MCF 10A (cell line): ENCODE measurements at regions not wholly inside any gene's neighbourhood (a gene's known extent, or its start where the extent isn't known, plus 50 kb on each side); places are given as distances from the start of the nearest gene placed in this dataset.

Experiments
- BruUV-seq: library from RNA; stranded (reverse); fragments of 400-500 nt; replicated peaks from 2 replicates; lab custom pipeline; 2021; lab: Mats Ljungman, UMichigan
- CTCF ChIA-PET: fragments of 300-600 bp; sonication (Branson Sonifier 250); formaldehyde crosslinking; extraction: SDS; loops from one replicate; lab custom pipeline; 2021; ENCODE audit warnings: antibody characterized with exemption, inconsistent platforms; lab: Yijun Ruan, JAX
- POLR2A ChIA-PET: fragments of 300-600, 350-650 bp; sonication (Branson Sonifier 250); formaldehyde crosslinking; extraction: SDS; loops from one replicate; lab custom pipeline; 2020; ENCODE audit warnings: antibody characterized with exemption, inconsistent platforms; lab: Yijun Ruan, JAX
- DNase-seq: peaks from one replicate; pipeline ENCODE4 v3.0.0-alpha.2; 2018; ENCODE audit not compliant: unreplicated experiment
- H3K27ac Mint-ChIP-seq: one replicate; pipeline ENCODE4 v1.8.0; 2022; ENCODE audit warnings: mild to moderate bottlenecking, low read depth, mixed read lengths; ENCODE audit not compliant: unreplicated experiment
- H3K27me3 Mint-ChIP-seq: one replicate; pipeline ENCODE4 v1.8.0; 2022; ENCODE audit warnings: mixed read lengths; ENCODE audit not compliant: insufficient read depth, unreplicated experiment
- H3K36me3 Mint-ChIP-seq: one replicate; pipeline ENCODE4 v1.8.0; 2022; ENCODE audit warnings: mild to moderate bottlenecking, moderate library complexity, mixed read lengths; ENCODE audit not compliant: insufficient read depth, unreplicated experiment
- H3K4me1 Mint-ChIP-seq: one replicate; pipeline ENCODE4 v1.8.0; 2022; ENCODE audit warnings: mixed read lengths; ENCODE audit not compliant: insufficient read depth, unreplicated experiment
- H3K4me3 Mint-ChIP-seq: one replicate; pipeline ENCODE4 v1.8.0; 2022; ENCODE audit warnings: mild to moderate bottlenecking, moderate library complexity, mixed read lengths; ENCODE audit not compliant: unreplicated experiment
- H3K9me3 Mint-ChIP-seq: one replicate; pipeline ENCODE4 v1.8.0; 2022; ENCODE audit warnings: mixed read lengths; ENCODE audit not compliant: unreplicated experiment
- CTCF ChIP-seq: fragments of 200-600 bp; IDR thresholded peaks from one replicate; pipeline ENCODE4 v1.8.0; 2022; ENCODE audit warnings: antibody characterized with exemption, mild to moderate bottlenecking; ENCODE audit not compliant: unreplicated experiment
- intact Hi-C: fragments of 100-400 bp; cut with micrococcal nuclease; formaldehyde crosslinking; loops from 2 replicates; pipeline ENCODE4 v1.14.1; 2022

- no peaks in the 10 kb centered on the region for H3K36me3 Mint-ChIP-seq
- H3K27me3 Mint-ChIP-seq = no peaks in the 10 kb centered on the region
- ChIA-PET POLR2A (no interaction called here), CTCF (no interaction called here)
- no peaks in the 10 kb centered on the region for H3K4me1 Mint-ChIP-seq
- no peak for TF ChIP-seq CTCF
- intact Hi-C loops = no loop called here
- no peak overlapping the region for H3K4me3 Mint-ChIP-seq
- BruUV-seq = no TSS peak
- no peak overlapping the region for H3K27ac Mint-ChIP-seq
- no peak for DNase-seq
- no peaks in the 10 kb centered on the region for H3K9me3 Mint-ChIP-seq
These were observed 352.1 kb upstream of the KIF2A start for GRCh38 chr5:61953913-61954312.

- peak; percentile 20 for DNase-seq
- H3K27me3 Mint-ChIP-seq = no peaks in the 10 kb centered on the region
- no peaks in the 10 kb centered on the region for H3K36me3 Mint-ChIP-seq
- no TSS peak for BruUV-seq
- ChIA-PET CTCF (interaction anchor here (0.6 kb wide), 1 partner anchor 11 kb away, joined by 3 read pairs; no protein-coding TSS in a partner anchor), POLR2A (interaction anchor here (0.6 to 0.9 kb wide), 2 partner anchors 9 to 1036 kb away, joined by 3 read pairs; no protein-coding TSS in a partner anchor)
- intact Hi-C loops = no loop called here
- H3K4me3 Mint-ChIP-seq = no peak overlapping the region
- no peak overlapping the region for H3K27ac Mint-ChIP-seq
- no peaks in the 10 kb centered on the region for H3K9me3 Mint-ChIP-seq
- H3K4me1 Mint-ChIP-seq = peaks cover 20% of the 10 kb centered on the region
- no peak for TF ChIP-seq CTCF
These were observed 341.8 kb upstream of the KIF2A start for GRCh38 chr5:61964201-61964600.

GRCh38 chr5:61965069-61965468, 340.9 kb upstream of the KIF2A start:
- Mint-ChIP-seq H3K4me3 (no peak overlapping the region), H3K9me3 (no peaks in the 10 kb centered on the region), H3K4me1 (peaks cover 20% of the 10 kb centered on the region), H3K27ac (no peak overlapping the region), H3K36me3 (no peaks in the 10 kb centered on the region), H3K27me3 (no peaks in the 10 kb centered on the region)
- ChIA-PET CTCF (interaction anchor here (0.8 to 1.2 kb wide), 3 partner anchors 13 to 166 kb away, joined by 3 to 4 read pairs (median 4); no protein-coding TSS in a partner anchor), POLR2A (no interaction called here)
- TF ChIP-seq CTCF = no peak
- DNase-seq = peak; percentile 56
- intact Hi-C loops = no loop called here
- no TSS peak for BruUV-seq

GRCh38 chr5:61965490-61965889, 340.5 kb upstream of the KIF2A start:
- ChIA-PET POLR2A (no interaction called here), CTCF (interaction anchor here (0.8 to 1.2 kb wide), 3 partner anchors 13 to 165 kb away, joined by 3 to 4 read pairs (median 4); no protein-coding TSS in a partner anchor)
- H3K27me3 Mint-ChIP-seq = no peaks in the 10 kb centered on the region
- no peak for TF ChIP-seq CTCF
- no peak overlapping the region for H3K4me3 Mint-ChIP-seq
- peaks cover 20% of the 10 kb centered on the region for H3K4me1 Mint-ChIP-seq
- no peak overlapping the region for H3K27ac Mint-ChIP-seq
- H3K36me3 Mint-ChIP-seq = no peaks in the 10 kb centered on the region
- BruUV-seq = no TSS peak
- no peaks in the 10 kb centered on the region for H3K9me3 Mint-ChIP-seq
- DNase-seq = no peak
- intact Hi-C loops = no loop called here
